ENCODE measurements at regions not wholly inside any gene's neighbourhood (a gene's known extent, or its start where the extent isn't known, plus 50 kb on each side); places are given as distances from the start of the nearest gene placed in this dataset.
"Not testable (repeated sequence)": the region's sequence is repeated elsewhere in the genome, so short reads cannot be mapped to it uniquely, and the experiment has no call there.

DNA sequence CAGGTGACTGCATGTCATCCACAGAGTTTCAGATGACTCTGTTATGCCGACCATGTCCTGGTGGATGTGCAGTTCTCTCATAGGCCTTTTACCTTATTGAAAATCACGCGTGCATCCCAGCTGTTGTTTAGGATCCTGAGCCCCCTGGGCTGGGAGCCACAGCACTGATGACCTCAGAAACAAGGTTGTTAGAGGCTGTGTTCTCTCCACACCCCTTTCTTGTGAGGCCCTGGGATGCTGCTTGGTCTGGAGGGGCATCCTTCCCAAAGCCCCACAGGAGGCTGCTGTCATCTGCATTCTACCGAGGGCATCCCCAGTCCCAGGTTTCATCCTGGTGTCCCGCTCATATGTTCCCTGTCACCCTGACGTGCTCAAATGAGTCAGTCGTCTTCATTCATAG, 76.5 kb upstream of the IRX4 start:
- Histone ChIP-seq H3K9me3 (no peaks in the 10 kb centered on the region), H3K9ac (ENCODE audit: low read depth in 2 of 2, low read length in 2 of 2) (no peak overlapping the region), H3K4me3 (no peak overlapping the region), H3K27ac (no peak overlapping the region), H3K4me1 (no peaks in the 10 kb centered on the region), H3K27me3 (no peaks in the 10 kb centered on the region), H3K36me3 (no peaks in the 10 kb centered on the region)
- intact Hi-C loops (cut with DNase I) = no loop called here
- no peak for DNase-seq
- TF ChIP-seq, protein P1, sequence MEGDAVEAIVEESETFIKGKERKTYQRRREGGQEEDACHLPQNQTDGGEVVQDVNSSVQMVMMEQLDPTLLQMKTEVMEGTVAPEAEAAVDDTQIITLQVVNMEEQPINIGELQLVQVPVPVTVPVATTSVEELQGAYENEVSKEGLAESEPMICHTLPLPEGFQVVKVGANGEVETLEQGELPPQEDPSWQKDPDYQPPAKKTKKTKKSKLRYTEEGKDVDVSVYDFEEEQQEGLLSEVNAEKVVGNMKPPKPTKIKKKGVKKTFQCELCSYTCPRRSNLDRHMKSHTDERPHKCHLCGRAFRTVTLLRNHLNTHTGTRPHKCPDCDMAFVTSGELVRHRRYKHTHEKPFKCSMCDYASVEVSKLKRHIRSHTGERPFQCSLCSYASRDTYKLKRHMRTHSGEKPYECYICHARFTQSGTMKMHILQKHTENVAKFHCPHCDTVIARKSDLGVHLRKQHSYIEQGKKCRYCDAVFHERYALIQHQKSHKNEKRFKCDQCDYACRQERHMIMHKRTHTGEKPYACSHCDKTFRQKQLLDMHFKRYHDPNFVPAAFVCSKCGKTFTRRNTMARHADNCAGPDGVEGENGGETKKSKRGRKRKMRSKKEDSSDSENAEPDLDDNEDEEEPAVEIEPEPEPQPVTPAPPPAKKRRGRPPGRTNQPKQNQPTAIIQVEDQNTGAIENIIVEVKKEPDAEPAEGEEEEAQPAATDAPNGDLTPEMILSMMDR (IDR thresholded peaks at IDR 0.05) = no peak

DNA sequence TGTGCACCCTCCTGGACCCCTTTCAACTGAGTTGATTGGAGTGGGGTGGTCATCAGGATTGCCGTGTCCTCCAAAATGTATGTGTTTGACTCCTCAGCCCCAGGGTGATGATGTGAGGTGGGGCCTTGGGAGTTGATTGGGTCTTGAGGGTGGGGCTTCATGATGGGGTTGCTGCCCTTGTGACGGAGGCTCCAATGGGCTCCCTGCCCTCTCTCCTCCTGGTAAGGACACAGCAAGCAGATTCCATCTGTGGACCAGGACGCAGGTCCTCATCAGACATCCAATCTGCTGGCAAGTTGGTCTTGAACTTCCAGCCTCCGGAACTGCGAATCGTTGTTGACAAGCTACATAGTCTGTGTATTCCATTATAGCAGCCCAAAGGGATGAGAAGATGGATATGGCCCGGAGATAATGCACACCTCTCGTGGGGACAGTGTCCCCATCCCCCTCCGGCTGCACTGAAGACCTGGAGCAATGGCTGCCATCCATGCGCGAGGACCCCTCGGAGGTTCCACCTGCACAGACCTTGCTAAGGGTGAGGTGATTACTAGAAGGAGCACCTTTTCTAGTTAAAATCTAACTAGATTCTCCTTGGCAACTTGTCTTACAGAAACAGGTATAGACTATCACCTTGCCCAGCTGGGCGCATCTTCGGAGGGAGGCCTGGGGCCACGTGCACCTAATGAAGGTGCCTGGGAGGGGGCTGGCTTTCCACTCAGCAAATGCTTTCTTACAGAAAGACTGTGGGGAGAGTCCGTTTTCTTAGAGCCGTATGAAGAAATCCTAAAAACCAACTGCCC, 75.7 kb upstream of the IRX4 start:
- no peaks in the 10 kb centered on the region for H3K36me3 ChIP-seq
- H3K9ac ChIP-seq (ENCODE audit: low read depth in 2 of 2, low read length in 2 of 2) = no peak overlapping the region
- no peak for DNase-seq
- H3K27ac ChIP-seq = no peak overlapping the region
- no peaks in the 10 kb centered on the region for H3K9me3 ChIP-seq
- intact Hi-C loops (cut with DNase I) = no loop called here
- H3K4me3 ChIP-seq = no peak overlapping the region
- H3K27me3 ChIP-seq = no peaks in the 10 kb centered on the region
- H3K4me1 ChIP-seq = no peaks in the 10 kb centered on the region
- TF ChIP-seq, protein P1 (IDR thresholded peaks at IDR 0.05) = no peak

DNA sequence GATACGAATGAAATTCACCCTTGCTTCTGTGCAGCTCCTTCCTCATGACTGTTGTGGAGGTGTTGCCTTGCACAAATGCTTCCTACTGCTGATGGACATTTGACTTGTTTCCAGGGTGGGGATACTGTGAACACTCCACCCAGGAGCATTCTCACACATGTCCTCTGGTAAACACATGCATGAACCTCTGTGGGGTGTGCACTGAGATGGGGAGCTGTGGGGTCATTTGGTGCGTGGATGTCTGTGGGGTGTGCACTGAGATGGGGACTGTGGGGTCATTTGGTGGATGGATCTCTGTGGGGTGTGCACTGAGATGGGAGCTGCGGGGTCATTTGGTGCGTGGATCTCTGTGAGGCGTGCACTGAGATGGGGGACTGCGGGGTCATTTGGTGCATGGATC, 72.9 kb upstream of the IRX4 start:
- H3K4me3 ChIP-seq = no peak overlapping the region
- H3K36me3 ChIP-seq = no peaks in the 10 kb centered on the region
- H3K9ac ChIP-seq (ENCODE audit: low read depth in 2 of 2, low read length in 2 of 2) = no peak overlapping the region
- H3K4me1 ChIP-seq = no peaks in the 10 kb centered on the region
- TF ChIP-seq, protein P1 (IDR thresholded peaks at IDR 0.05) = no peak
- no peak for DNase-seq
- no peaks in the 10 kb centered on the region for H3K9me3 ChIP-seq
- H3K27me3 ChIP-seq = no peaks in the 10 kb centered on the region
- intact Hi-C loops (cut with DNase I) = no loop called here
- no peak overlapping the region for H3K27ac ChIP-seq

DNA sequence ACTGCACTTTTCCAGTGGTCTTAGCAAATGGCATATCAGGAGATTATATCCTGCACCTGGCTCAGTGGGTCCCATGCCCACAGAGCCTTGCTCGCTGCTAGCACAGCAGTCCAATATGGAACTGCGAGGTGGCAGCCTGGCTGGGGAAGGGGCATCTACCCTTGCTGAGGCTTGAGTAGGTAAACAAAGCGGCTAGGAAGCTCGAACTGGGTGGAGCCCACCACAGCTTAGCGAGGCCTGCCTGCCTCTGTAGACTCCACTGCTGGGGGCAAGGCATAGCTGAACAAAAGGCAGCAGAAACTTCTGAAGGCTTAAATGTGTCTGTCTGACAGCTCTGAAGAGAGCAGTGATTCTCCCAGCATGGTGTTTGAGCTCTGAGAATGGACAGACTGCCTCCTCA, 71.0 kb upstream of the IRX4 start:
- H3K27ac ChIP-seq; H3K27me3 ChIP-seq; H3K9ac ChIP-seq (ENCODE audit: low read depth in 2 of 2, low read length in 2 of 2); H3K4me3 ChIP-seq; H3K36me3 ChIP-seq; H3K9me3 ChIP-seq; DNase-seq; intact Hi-C loops (cut with DNase I); H3K4me1 ChIP-seq: not testable (repeated sequence)

DNA sequence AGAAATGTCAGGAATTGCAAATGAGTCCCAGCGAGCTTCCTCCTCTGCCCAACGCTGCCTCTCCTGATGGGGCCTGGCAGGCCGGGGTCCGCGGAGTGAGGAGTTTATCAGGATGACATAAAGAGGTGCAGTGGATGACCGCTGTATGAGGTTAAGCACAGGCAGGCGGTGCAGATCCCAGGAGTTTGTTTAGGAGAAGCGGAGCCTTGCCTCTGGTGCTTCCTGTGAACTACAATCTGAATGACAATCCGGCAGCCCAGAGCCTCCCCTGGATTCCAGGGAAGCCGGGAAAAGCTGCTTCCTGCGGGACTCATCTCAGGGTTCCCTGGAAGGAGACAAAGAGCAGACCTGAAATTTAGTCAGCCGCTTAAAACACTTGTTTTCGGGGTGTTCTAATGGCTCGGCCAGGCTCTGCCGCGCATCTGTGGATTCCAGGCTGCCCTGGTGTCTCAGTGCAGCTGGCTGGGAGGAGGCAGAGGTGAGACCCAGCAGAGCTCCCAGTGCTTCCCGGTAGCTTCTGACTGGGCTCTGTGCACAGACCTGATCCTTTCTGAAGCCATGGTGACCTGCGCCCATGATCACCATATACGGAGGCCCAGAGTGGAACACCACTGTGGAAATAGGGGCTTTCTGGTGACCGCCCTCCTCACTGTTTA, 69.8 kb upstream of the IRX4 start:
- TF ChIP-seq, protein P1 (IDR thresholded peaks at IDR 0.05) = no peak
- DNase-seq = no peak
- Histone ChIP-seq H3K4me1 (no peaks in the 10 kb centered on the region), H3K27me3 (no peaks in the 10 kb centered on the region), H3K9me3 (no peaks in the 10 kb centered on the region), H3K9ac (ENCODE audit: low read depth in 2 of 2, low read length in 2 of 2) (no peak overlapping the region), H3K27ac (no peak overlapping the region), H3K4me3 (no peak overlapping the region), H3K36me3 (no peaks in the 10 kb centered on the region)
- intact Hi-C loops (cut with DNase I) = no loop called here

DNA sequence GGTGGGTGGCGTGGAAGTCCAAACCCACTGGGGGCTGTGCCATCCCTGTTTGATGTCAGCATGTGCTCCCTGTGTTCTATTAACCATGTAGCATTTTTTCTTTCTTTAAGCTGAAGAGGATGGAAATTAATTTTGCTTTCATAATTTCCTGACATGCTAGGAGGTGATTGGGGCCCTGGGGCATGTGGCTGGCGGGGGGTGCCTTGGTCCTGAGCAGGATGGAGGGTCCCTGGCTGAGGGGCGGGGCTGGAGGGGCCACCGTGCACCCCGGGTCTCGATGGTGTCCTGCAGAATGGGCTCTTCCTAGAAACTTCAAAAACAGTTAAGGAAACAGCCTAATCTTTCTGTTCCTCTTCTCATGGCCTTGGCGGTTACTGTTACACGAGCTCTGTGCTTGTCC, 69.3 kb upstream of the IRX4 start:
- TF ChIP-seq, protein P1 (IDR thresholded peaks at IDR 0.05) = no peak
- Histone ChIP-seq H3K9ac (ENCODE audit: low read depth in 2 of 2, low read length in 2 of 2) (no peak overlapping the region), H3K27me3 (no peaks in the 10 kb centered on the region), H3K4me3 (no peak overlapping the region), H3K36me3 (no peaks in the 10 kb centered on the region), H3K27ac (no peak overlapping the region), H3K9me3 (no peaks in the 10 kb centered on the region), H3K4me1 (no peaks in the 10 kb centered on the region)
- no peak for DNase-seq
- intact Hi-C loops (cut with DNase I) = no loop called here

Data from colonic mucosa (tissue), 4 donors.